GM23248 (cell line): ENCODE measurements at regions not wholly inside any gene's neighbourhood (a gene's known extent, or its start where the extent isn't known, plus 50 kb on each side); places are given as distances from the start of the nearest gene placed in this dataset.

Experiments
- EZH2 ChIP-seq: fragments of 200-600 bp; sonication (generic); IDR thresholded peaks from 2 replicates; pipeline ENCODE4 v1.6.1; 2018; ENCODE audit warnings: antibody characterized with exemption, mild to moderate bottlenecking; ENCODE audit not compliant: insufficient read depth, poor library complexity, severe bottlenecking
- EZH2phosphoT487 ChIP-seq: fragments of 200-600 bp; sonication (generic); IDR thresholded peaks from 2 replicates; pipeline ENCODE4 v1.6.1; 2018; ENCODE audit warnings: antibody characterized with exemption, moderate library complexity, mild to moderate bottlenecking, low read depth; ENCODE audit not compliant: insufficient read depth

- no peak for TF ChIP-seq EZH2phosphoT487
- no peak for TF ChIP-seq EZH2
These were observed 87.5 kb upstream of the CLMP start for GRCh38 chr11:123282597-123282996.
